H1 (cell line): ENCODE measurements at regions not wholly inside any gene's neighbourhood (a gene's known extent, or its start where the extent isn't known, plus 50 kb on each side); places are given as distances from the start of the nearest gene placed in this dataset.

Experiments
- CEBPB ChIP-seq: IDR thresholded peaks from 2 replicates; pipeline ENCODE4 v1.6.1; 2012; ENCODE audit warnings: low read depth, low read length
- EP300 ChIP-seq, 2 experiments: IDR thresholded peaks; 1 replicate in 1 of 2; 2 replicates in 1 of 2; pipeline ENCODE4 v1.6.1; 2011 to 2012; ENCODE audit warnings: low read depth in 2 of 2, low read length in 2 of 2, mild to moderate bottlenecking in 2 of 2, borderline replicate concordance in 1 of 2, inconsistent platforms in 1 of 2, moderate library complexity in 1 of 2
- EZH2 ChIP-seq: fragments of 200-600 bp; sonication (generic); IDR thresholded peaks from 2 replicates; pipeline ENCODE4 v1.7.1; 2012; ENCODE audit warnings: low read depth, mild to moderate bottlenecking, moderate library complexity, low read length, inconsistent platforms; ENCODE audit not compliant: severe bottlenecking
- JUN ChIP-seq: IDR thresholded peaks from 2 replicates; pipeline ENCODE4 v1.6.1; 2011; ENCODE audit warnings: low read depth, mild to moderate bottlenecking, improper control_type of control experiment, low read length
- SUZ12 ChIP-seq: fragments of 200-600 bp; sonication (generic); IDR thresholded peaks from 2 replicates; pipeline ENCODE4 v1.6.1; 2012; ENCODE audit warnings: mild to moderate bottlenecking, inconsistent platforms, low read length, moderate library complexity, mixed read lengths
- TAF1 ChIP-seq: IDR thresholded peaks from 2 replicates; pipeline ENCODE4 v1.6.1; 2011; ENCODE audit warnings: mild to moderate bottlenecking, low read depth, low read length
- TF ChIP-seq, protein P1 (sequence below): IDR thresholded peaks from 2 replicates; pipeline ENCODE4 v1.6.1; 2011; ENCODE audit warnings: low read depth, mild to moderate bottlenecking, low read length; ENCODE audit not compliant: insufficient read depth

DNA sequence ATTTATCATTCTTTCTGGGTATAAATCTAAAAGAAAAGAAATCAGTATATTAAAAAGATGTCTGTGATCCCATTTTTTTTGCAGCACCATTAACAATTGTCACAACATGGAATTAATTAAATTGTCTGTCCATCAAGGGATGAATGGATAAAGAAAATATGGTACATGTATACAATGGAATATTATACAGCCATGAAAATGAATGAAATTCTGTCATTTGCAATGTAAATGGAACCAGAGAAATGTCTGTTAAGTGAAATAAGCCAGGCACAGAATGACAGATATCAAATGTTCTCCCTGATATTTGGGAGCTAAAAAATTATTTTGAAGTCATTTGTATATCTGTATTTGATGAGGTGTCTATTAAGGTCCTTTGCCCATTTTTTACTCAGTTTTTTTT lies 77.1 kb upstream of the NDST4 start:
- TF ChIP-seq EZH2 (no peak), SUZ12 (no peak), EP300 (IDR thresholded peaks at IDR 0.05; ENCODE audit: borderline replicate concordance in 1 of 2, low read depth in 2 of 2, low read length in 2 of 2) (no peak), CEBPB (no peak), JUN (no peak), TAF1 (no peak)
- TF ChIP-seq, protein P1, sequence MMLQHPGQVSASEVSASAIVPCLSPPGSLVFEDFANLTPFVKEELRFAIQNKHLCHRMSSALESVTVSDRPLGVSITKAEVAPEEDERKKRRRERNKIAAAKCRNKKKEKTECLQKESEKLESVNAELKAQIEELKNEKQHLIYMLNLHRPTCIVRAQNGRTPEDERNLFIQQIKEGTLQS: no peak
